ENCODE measurements at regions not wholly inside any gene's neighbourhood (a gene's known extent, or its start where the extent isn't known, plus 50 kb on each side); places are given as distances from the start of the nearest gene placed in this dataset.
A peak's percentile ranks its signal among the peaks of the same experiment; 100 is the strongest.

- DNase-seq (ENCODE audit: low spot score in 2 of 2) = no peak
- H3K4me3 ChIP-seq (ENCODE audit: low read depth, poor library complexity, severe bottlenecking) = no peak overlapping the region
- intact Hi-C loops (cut with DNase I; ENCODE audit: low total_unique reads) = no loop called here
- TF ChIP-seq, protein P1, sequence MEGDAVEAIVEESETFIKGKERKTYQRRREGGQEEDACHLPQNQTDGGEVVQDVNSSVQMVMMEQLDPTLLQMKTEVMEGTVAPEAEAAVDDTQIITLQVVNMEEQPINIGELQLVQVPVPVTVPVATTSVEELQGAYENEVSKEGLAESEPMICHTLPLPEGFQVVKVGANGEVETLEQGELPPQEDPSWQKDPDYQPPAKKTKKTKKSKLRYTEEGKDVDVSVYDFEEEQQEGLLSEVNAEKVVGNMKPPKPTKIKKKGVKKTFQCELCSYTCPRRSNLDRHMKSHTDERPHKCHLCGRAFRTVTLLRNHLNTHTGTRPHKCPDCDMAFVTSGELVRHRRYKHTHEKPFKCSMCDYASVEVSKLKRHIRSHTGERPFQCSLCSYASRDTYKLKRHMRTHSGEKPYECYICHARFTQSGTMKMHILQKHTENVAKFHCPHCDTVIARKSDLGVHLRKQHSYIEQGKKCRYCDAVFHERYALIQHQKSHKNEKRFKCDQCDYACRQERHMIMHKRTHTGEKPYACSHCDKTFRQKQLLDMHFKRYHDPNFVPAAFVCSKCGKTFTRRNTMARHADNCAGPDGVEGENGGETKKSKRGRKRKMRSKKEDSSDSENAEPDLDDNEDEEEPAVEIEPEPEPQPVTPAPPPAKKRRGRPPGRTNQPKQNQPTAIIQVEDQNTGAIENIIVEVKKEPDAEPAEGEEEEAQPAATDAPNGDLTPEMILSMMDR (IDR thresholded peaks at IDR 0.05) = no peak
- TF ChIP-seq POLR2A (IDR thresholded peaks at IDR 0.05) = no peak
- WGBS, 2 donors = 34 to 42% methylated on average over 9 of the region's 9 CpGs
Measured at GRCh38 chr9:111178331-111179055, 140.2 kb upstream of the LPAR1 start.

DNA sequence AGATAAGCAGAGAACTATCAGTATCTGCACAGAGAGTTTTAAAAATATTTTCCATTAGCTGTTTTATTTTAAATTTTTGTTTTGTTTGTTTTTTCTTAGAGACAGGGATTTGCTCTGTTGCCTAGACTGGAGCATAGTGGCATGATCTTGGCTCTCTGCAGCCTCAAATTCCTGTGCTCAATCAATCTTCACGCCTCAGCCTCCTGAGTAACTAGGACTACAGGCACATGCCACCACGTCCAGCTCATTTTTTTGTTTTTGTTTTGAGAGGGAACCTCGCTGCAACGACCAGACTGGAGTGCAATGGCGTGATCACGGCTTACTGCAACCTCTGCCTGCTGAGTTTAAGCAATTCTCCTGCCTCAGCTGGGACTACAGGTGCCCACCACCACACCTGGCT is 138.2 kb upstream of the LPAR1 start:
- intact Hi-C loops (cut with DNase I; ENCODE audit: low total_unique reads) = no loop called here
- 91% methylated on average over 6 of the region's 6 CpGs for WGBS, 2 donors
- no peak overlapping the region for H3K4me3 ChIP-seq (ENCODE audit: low read depth, poor library complexity, severe bottlenecking)
- no peak for DNase-seq (ENCODE audit: low spot score in 2 of 2)
- TF ChIP-seq, protein P1 (IDR thresholded peaks at IDR 0.05) = no peak
- no peak for TF ChIP-seq POLR2A (IDR thresholded peaks at IDR 0.05)

GRCh38 chr9:111175350-111175749 is 137.1 kb upstream of the LPAR1 start:
- intact Hi-C loops (cut with DNase I; ENCODE audit: low total_unique reads) = no loop called here
- TF ChIP-seq, protein P1 (IDR thresholded peaks at IDR 0.05) = no peak
- TF ChIP-seq POLR2A (IDR thresholded peaks at IDR 0.05) = no peak
- H3K4me3 ChIP-seq (ENCODE audit: low read depth, poor library complexity, severe bottlenecking) = no peak overlapping the region
- no peak for DNase-seq (ENCODE audit: low spot score in 2 of 2)

DNA sequence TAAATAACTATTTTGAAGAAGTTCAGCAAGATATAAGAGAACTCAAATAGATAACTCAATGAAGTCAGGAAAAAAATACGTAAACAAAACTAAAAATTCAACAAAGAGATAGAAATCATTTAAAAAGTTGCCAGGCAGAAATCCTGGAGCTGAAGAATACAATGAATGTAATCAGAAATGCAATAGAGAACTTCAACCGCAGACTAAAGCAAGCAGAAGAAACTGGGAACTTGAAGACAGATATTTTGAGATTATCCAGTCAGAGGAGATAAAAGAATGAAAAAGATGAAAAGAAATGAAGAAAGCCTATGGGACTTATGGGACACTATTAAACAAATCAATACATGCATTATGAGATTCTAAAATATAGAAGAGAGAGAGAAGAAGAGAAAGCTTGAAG is 129.1 kb upstream of the LPAR1 start:
- WGBS, 2 donors = 95 to 100% methylated on average over 2 of the region's 2 CpGs
- DNase-seq (ENCODE audit: low spot score in 2 of 2) = no peak
- H3K4me3 ChIP-seq (ENCODE audit: low read depth, poor library complexity, severe bottlenecking) = no peak overlapping the region
- no peak for TF ChIP-seq POLR2A (IDR thresholded peaks at IDR 0.05)
- TF ChIP-seq, protein P1 (IDR thresholded peaks at IDR 0.05) = no peak
- intact Hi-C loops (cut with DNase I; ENCODE audit: low total_unique reads) = no loop called here

- no peak for TF ChIP-seq POLR2A (IDR thresholded peaks at IDR 0.05)
- TF ChIP-seq, protein P1 (IDR thresholded peaks at IDR 0.05) = no peak
- H3K4me3 ChIP-seq (ENCODE audit: low read depth, poor library complexity, severe bottlenecking) = no peak overlapping the region
- whole genome bisulfite sequencing, 2 donors = 42% methylated on average over 5 of the region's 5 CpGs
Measured at GRCh38 chr9:111163716-111164389, 125.6 kb upstream of the LPAR1 start.

More at GRCh38 chr9:111163716-111164389, 125.6 kb upstream of the LPAR1 start:
- DNase-seq (ENCODE audit: low spot score in 2 of 2) = peak in 1 of 2 donors; percentile 33
- intact Hi-C loops (cut with DNase I; ENCODE audit: low total_unique reads) = no loop called here
